ENCODE measurements at regions not wholly inside any gene's neighbourhood (a gene's known extent, or its start where the extent isn't known, plus 50 kb on each side); places are given as distances from the start of the nearest gene placed in this dataset.

- no peak for TF ChIP-seq POLR2A (IDR thresholded peaks at IDR 0.05)
- no peak for TF ChIP-seq CTCF (IDR thresholded peaks at IDR 0.05)
Observed at GRCh38 chr14:86722612-86723253, 1192.8 kb downstream of the FLRT2 start.

Data from breast epithelium (tissue), 3 donors.